Breast epithelium (tissue), 4 donors: ENCODE measurements at regions not wholly inside any gene's neighbourhood (a gene's known extent, or its start where the extent isn't known, plus 50 kb on each side); places are given as distances from the start of the nearest gene placed in this dataset.

Experiments used
- DNase-seq, 2 donors: peaks; one replicate each; pipeline ENCODE4 v3.0.0-alpha.2; 2019; ENCODE audit warnings: low spot score in 2 of 2
- H3K27ac ChIP-seq, 2 donors: fragments of 200-600 bp; sonication (generic) in 1 of 2; one replicate each; pipeline ENCODE4 v1.5.1; 2016 to 2019; ENCODE audit warnings: mild to moderate bottlenecking in 1 of 2
- H3K27me3 ChIP-seq, 2 donors: fragments of 200-600 bp; sonication (generic) in 1 of 2; one replicate each; pipeline versions ENCODE4 v1.5.1 to v1.6.0; 2017 to 2019; ENCODE audit warnings: control low read depth in 1 of 2, mild to moderate bottlenecking in 1 of 2
- H3K36me3 ChIP-seq: fragments of 200-600 bp; one replicate; pipeline ENCODE4 v1.5.1; 2019
- H3K4me1 ChIP-seq, 2 donors: fragments of 200-600 bp; sonication (generic); one replicate each; pipeline ENCODE4 v1.5.1; 2016 to 2019; ENCODE audit warnings: control low read depth in 1 of 2
- H3K4me3 ChIP-seq, 3 donors: fragments of 200-600 bp; sonication (generic); 1 replicate in 2 of 3; 2 replicates in 1 of 3; pipeline ENCODE4 v1.5.1; 2016 to 2019; ENCODE audit warnings: mild to moderate bottlenecking in 3 of 3, moderate library complexity in 2 of 3
- H3K9me3 ChIP-seq, 2 donors: fragments of 200-600 bp; sonication (generic) in 1 of 2; one replicate each; pipeline ENCODE4 v1.5.1; 2016 to 2019; ENCODE audit warnings: control low read depth in 1 of 2
- CTCF ChIP-seq, 3 donors: fragments of 450-650 bp; IDR thresholded peaks; one replicate each; pipeline ENCODE4 v1.5.1; 2016 to 2017; ENCODE audit warnings: antibody characterized with exemption in 3 of 3, mild to moderate bottlenecking in 3 of 3, moderate library complexity in 3 of 3
- POLR2A ChIP-seq: fragments of 450-650 bp; IDR thresholded peaks from one replicate; pipeline ENCODE4 v1.6.1; 2016; ENCODE audit warnings: antibody characterized with exemption, mild to moderate bottlenecking, moderate library complexity
- POLR2AphosphoS5 ChIP-seq, 3 donors: sonication (generic); formaldehyde crosslinking; IDR thresholded peaks; one replicate each; pipeline ENCODE4 v1.6.1; 2017; ENCODE audit warnings: antibody characterized with exemption in 3 of 3
- intact Hi-C: fragments of 100-400 bp; cut with DNase I; formaldehyde crosslinking; loops from one replicate; pipeline ENCODE4 v1.15.1; 2023; ENCODE audit warnings: low total_unique reads

GRCh38 chr10:44143556-44143955 lies 241.3 kb downstream of the CXCL12 start:
- intact Hi-C loops, result no loop called here
- TF ChIP-seq CTCF (IDR thresholded peaks at IDR 0.05), result no peak
- no peak for DNase-seq
- no peaks in the 10 kb centered on the region for H3K9me3 ChIP-seq
- H3K4me1 ChIP-seq, result no peaks in the 10 kb centered on the region
- H3K27me3 ChIP-seq, result no peaks in the 10 kb centered on the region
- no peak overlapping the region for H3K4me3 ChIP-seq
- H3K27ac ChIP-seq, result no peak overlapping the region
- no peaks in the 10 kb centered on the region for H3K36me3 ChIP-seq

DNA sequence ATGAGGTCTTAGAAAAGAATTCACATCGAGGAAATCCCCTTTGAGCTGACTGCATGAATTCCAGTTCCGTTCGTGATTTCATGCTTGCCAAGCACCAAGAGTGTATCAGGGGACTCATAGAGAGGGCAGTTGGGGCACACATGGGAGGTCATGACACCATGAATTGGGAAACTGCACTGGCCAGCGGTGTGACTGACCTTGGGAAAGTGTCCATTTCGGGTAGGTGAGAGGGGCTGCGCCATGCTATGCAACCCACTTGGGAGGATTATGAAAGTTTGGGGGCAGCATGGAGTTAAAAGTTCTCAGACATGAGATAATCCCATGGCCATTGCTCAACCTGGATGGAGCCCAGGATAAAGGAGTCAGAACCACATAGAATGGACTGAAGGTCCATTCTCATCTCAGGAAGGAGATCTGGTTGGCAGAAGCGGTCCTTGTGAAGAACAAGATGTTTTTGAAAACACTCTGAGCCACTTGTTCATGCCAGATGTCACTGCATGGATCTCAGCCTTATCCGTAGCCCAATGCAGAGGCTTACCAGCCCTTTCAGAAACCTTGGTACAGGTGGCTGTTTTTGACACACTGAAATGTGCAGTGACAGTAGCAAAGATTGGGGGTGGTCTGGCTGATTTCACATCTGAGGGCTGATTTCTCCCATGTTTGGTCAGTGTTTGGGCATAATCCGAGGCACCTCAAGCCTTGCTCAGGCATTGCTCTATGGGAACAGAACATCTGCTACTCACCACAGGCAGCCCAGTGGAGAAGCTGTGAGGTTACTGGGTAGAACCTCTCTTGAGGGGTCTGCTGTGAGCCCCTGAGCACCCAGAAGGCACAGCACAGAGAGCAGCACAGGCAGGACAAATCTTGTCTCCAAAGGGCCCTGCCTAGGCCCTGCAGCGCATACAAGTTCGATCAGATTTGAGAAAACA lies 252.3 kb downstream of the CXCL12 start:
- intact Hi-C loops, result no loop called here
- DNase-seq, result no peak
- peak overlapping the region in 1 of 2 donors; percentile 4 for H3K27ac ChIP-seq
- H3K36me3 ChIP-seq, result no peaks in the 10 kb centered on the region
- no peaks in the 10 kb centered on the region for H3K4me1 ChIP-seq
- no peaks in the 10 kb centered on the region for H3K9me3 ChIP-seq
- TF ChIP-seq POLR2AphosphoS5 (IDR thresholded peaks at IDR 0.05), result peak in 2 of 3 donors; percentile 58 to 83
- no peak for TF ChIP-seq CTCF (IDR thresholded peaks at IDR 0.05)
- no peak for TF ChIP-seq POLR2A
- H3K4me3 ChIP-seq, result no peak overlapping the region
- H3K27me3 ChIP-seq, result no peaks in the 10 kb centered on the region

- intact Hi-C loops, result no loop called here
- TF ChIP-seq POLR2AphosphoS5 (IDR thresholded peaks at IDR 0.05) (peak in 2 of 3 donors; percentile 14 to 37), CTCF (IDR thresholded peaks at IDR 0.05) (no peak), POLR2A (no peak)
- Histone ChIP-seq H3K9me3 (no peaks in the 10 kb centered on the region), H3K4me1 (no peaks in the 10 kb centered on the region), H3K27me3 (no peaks in the 10 kb centered on the region), H3K27ac (peak overlapping the region; percentile 54 to 64), H3K4me3 (no peak overlapping the region), H3K36me3 (no peaks in the 10 kb centered on the region)
- DNase-seq, result no peak
These were observed 258.6 kb downstream of the CXCL12 start for GRCh38 chr10:44126291-44126717.

DNA sequence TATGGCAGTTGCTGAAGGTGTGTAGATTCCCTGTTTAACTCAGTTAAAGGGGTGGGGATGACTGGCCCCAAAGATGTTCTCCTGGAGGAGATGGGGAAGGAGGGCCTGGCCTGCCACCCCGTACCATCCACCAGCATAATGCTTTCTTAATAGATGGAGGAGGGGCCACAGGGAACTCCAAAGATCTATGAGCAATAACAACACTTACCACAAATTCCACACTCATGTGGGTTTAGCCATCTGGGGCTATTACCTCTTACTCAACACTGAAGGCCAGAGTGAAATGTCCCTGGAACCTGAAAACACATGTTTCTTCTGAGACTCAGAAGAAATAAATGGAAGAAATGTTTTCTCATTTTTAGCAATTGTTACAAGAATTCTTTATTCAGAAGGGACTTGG lies 259.0 kb downstream of the CXCL12 start:
- Histone ChIP-seq H3K4me3 (no peak overlapping the region), H3K4me1 (no peaks in the 10 kb centered on the region), H3K36me3 (no peaks in the 10 kb centered on the region), H3K9me3 (no peaks in the 10 kb centered on the region), H3K27me3 (no peaks in the 10 kb centered on the region), H3K27ac (peak overlapping the region; percentile 71 to 73)
- TF ChIP-seq POLR2A (no peak), CTCF (IDR thresholded peaks at IDR 0.05) (no peak), POLR2AphosphoS5 (IDR thresholded peaks at IDR 0.05) (no peak)
- intact Hi-C loops, result no loop called here
- DNase-seq, result no peak

DNA sequence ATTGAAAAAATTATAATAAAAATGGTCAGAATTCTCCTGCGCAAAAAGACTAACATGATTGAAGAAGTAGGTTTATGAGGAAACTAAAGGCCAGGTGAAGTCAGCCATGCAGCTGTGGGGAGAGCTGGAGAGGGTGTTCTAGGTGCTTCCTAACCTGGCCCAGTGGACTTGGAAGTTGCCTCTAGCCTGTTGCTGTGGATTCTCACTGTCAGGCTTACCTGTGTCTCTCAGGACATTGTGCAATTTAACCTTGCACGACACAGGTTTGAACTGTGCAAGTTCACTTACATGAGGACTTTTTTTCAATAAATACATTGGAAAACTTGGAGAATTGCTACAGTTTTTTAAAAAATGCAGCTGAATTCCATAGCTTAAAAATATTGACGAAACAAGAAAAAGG lies 266.4 kb downstream of the CXCL12 start:
- TF ChIP-seq POLR2AphosphoS5 (IDR thresholded peaks at IDR 0.05) (no peak), POLR2A (no peak), CTCF (IDR thresholded peaks at IDR 0.05) (no peak)
- Histone ChIP-seq H3K9me3 (no peaks in the 10 kb centered on the region), H3K4me1 (no peaks in the 10 kb centered on the region), H3K4me3 (no peak overlapping the region), H3K27ac (no peak overlapping the region), H3K27me3 (no peaks in the 10 kb centered on the region), H3K36me3 (no peaks in the 10 kb centered on the region)
- intact Hi-C loops, result no loop called here
- DNase-seq, result no peak
